ENCODE measurements at regions not wholly inside any gene's neighbourhood (a gene's known extent, or its start where the extent isn't known, plus 50 kb on each side); places are given as distances from the start of the nearest gene placed in this dataset.

DNA sequence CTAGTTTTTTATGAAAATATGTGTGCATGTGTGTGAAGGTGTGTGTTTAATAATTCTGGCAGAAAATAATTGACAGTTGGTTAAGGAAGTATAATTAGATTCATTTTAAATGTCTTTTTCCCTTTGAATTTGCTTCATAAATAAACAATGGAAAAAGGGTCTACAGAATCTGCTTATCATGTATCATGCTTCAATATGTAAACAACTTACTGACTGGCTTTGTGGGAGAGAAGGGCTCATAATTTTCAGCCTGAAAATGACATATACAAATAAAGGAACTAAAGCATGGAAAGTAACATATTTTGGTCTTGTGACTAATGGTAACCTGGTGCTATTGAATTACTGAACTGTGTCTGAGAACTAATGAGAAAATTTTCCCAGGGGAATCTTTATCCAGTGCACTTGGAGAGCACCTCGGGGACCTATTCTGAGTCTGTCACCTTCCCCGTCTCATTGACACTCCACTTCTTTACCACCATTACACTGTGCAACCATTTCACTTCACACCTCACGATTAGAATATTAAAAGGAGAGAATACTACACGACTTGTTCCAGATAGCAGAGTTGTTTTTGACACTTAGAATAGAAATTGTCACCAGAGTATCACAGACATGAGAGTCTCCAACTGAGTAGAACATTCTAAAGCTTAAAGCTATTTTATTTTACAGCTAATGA is 298.6 kb downstream of the TFEC start:
- H3K4me3 ChIP-seq (ENCODE audit: insufficient read depth, low read depth, low read length), result no peak overlapping the region
- H3K56ac ChIP-seq (ENCODE audit: extremely low read depth, insufficient read depth, low read length), result no peak overlapping the region
- H4K5ac ChIP-seq (ENCODE audit: low read depth, low read length), result no peak overlapping the region
- H3K36me3 ChIP-seq (ENCODE audit: control insufficient read depth, insufficient read depth, low read length), result no peaks in the 10 kb centered on the region
- intact Hi-C loops (cut with micrococcal nuclease), result no loop called here
- ATAC-seq (ENCODE audit: low read depth), result no peak
- dilution Hi-C loops (cut with HindIII; ENCODE audit: low sequenced_read_pairs, unreplicated experiment), result no loop called here
- H3K18ac ChIP-seq (ENCODE audit: low read depth, low read length), result no peak overlapping the region
- H4K91ac ChIP-seq (ENCODE audit: insufficient read depth, low read depth, low read length), result no peak overlapping the region
- H3K4ac ChIP-seq (ENCODE audit: low read depth, low read length), result no peak overlapping the region
- CTCF ChIA-PET, result no interaction called here
- no peaks in the 10 kb centered on the region for H3K79me1 ChIP-seq (ENCODE audit: low read depth in 1 of 2, low read length in 2 of 2)
- no peak overlapping the region for H3K9ac ChIP-seq (ENCODE audit: low read depth, low read length)
- no peak overlapping the region for H2AFZ ChIP-seq (replicated peaks; ENCODE audit: low read length, poor library complexity)
- H3K27ac ChIP-seq (ENCODE audit: insufficient read depth, low read length), result no peak overlapping the region
- DNase-seq, result peak; percentile 22
- no peaks in the 10 kb centered on the region for H3K9me1 ChIP-seq (ENCODE audit: insufficient read depth, low read length)
- no peaks in the 10 kb centered on the region for H3K4me1 ChIP-seq (ENCODE audit: control insufficient read depth, insufficient read depth, low read length)
- H4K20me1 ChIP-seq (ENCODE audit: insufficient read depth, low read length), result no peaks in the 10 kb centered on the region
- no peak overlapping the region for H2BK120ac ChIP-seq (ENCODE audit: low read depth, low read length)
- no peak overlapping the region for H2AK9ac ChIP-seq (replicated peaks; ENCODE audit: low read depth, low read length, poor library complexity)
- no peak overlapping the region for H2AK5ac ChIP-seq (ENCODE audit: low read depth, low read length)
- WGBS, 2 experiments (ENCODE audit: extremely low coverage in 2 of 2, insufficient read length in 1 of 2), result no CpG with 5 or more reads among the region's 4 CpGs
- no peak overlapping the region for H4K8ac ChIP-seq (ENCODE audit: low read depth in 2 of 2, low read length in 2 of 2)
- POLR2A ChIA-PET (ENCODE audit: unreplicated experiment), result no interaction called here
- no peak overlapping the region for H3K4me2 ChIP-seq (ENCODE audit: low read depth, low read length)
- TF ChIP-seq FOS (IDR thresholded peaks at IDR 0.05; ENCODE audit: low read depth, low read length) (no peak), CHD1 (IDR thresholded peaks at IDR 0.05; ENCODE audit: low read depth, low read length) (no peak), SMC3 (IDR thresholded peaks at IDR 0.05; ENCODE audit: low read depth, low read length) (no peak), BHLHE40 (IDR thresholded peaks at IDR 0.05; ENCODE audit: low read depth, low read length) (no peak), CEBPB (IDR thresholded peaks at IDR 0.05; ENCODE audit: low read depth, low read length) (no peak), NFE2L2 (IDR thresholded peaks at IDR 0.05; ENCODE audit: low read depth, low read length) (no peak), MAZ (IDR thresholded peaks at IDR 0.05; ENCODE audit: borderline replicate concordance, low read depth, low read length) (no peak), RAD21 (IDR thresholded peaks at IDR 0.05; ENCODE audit: low read length) (no peak), POLR2A (IDR thresholded peaks at IDR 0.05; ENCODE audit: low read depth, low read length) (no peak), CTCF (conservative IDR thresholded peaks at IDR 0.05; ENCODE audit: low read depth, low read length) (no peak), RCOR1 (IDR thresholded peaks at IDR 0.05; ENCODE audit: insufficient replicate concordance, low read length) (no peak), RFX5 (IDR thresholded peaks at IDR 0.05; ENCODE audit: low read depth, low read length) (no peak)
- TF ChIP-seq, protein P1, sequence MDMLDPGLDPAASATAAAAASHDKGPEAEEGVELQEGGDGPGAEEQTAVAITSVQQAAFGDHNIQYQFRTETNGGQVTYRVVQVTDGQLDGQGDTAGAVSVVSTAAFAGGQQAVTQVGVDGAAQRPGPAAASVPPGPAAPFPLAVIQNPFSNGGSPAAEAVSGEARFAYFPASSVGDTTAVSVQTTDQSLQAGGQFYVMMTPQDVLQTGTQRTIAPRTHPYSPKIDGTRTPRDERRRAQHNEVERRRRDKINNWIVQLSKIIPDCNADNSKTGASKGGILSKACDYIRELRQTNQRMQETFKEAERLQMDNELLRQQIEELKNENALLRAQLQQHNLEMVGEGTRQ (IDR thresholded peaks at IDR 0.05; ENCODE audit: low read depth, low read length), result no peak
- TF ChIP-seq, protein P2, sequence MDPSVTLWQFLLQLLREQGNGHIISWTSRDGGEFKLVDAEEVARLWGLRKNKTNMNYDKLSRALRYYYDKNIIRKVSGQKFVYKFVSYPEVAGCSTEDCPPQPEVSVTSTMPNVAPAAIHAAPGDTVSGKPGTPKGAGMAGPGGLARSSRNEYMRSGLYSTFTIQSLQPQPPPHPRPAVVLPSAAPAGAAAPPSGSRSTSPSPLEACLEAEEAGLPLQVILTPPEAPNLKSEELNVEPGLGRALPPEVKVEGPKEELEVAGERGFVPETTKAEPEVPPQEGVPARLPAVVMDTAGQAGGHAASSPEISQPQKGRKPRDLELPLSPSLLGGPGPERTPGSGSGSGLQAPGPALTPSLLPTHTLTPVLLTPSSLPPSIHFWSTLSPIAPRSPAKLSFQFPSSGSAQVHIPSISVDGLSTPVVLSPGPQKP (IDR thresholded peaks at IDR 0.05; ENCODE audit: borderline replicate concordance, low read depth, low read length), result no peak
- BruUV-seq (replicated peaks), result no TSS peak
- no peak overlapping the region for H3K14ac ChIP-seq (replicated peaks; ENCODE audit: low read depth, low read length)
- H3K9me3 ChIP-seq (ENCODE audit: control insufficient read depth, insufficient read depth, low read length), result no peaks in the 10 kb centered on the region
- H3K23ac ChIP-seq (ENCODE audit: low read depth, low read length), result no peak overlapping the region
- H2BK5ac ChIP-seq (ENCODE audit: low read depth, low read length, poor library complexity, severe bottlenecking), result no peak overlapping the region
- in situ Hi-C loops (cut with MboI; ENCODE audit: low sequenced_read_pairs), result no loop called here
- H2BK20ac ChIP-seq (ENCODE audit: low read depth, low read length), result no peak overlapping the region
- no peak overlapping the region for H2BK15ac ChIP-seq (ENCODE audit: low read depth, low read length)
- H3K27me3 ChIP-seq (ENCODE audit: control insufficient read depth, insufficient read depth, low read length), result no peaks in the 10 kb centered on the region
